COLO829 (cell line): ENCODE measurements at regions not wholly inside any gene's neighbourhood (a gene's known extent, or its start where the extent isn't known, plus 50 kb on each side); places are given as distances from the start of the nearest gene placed in this dataset.
"Not testable (repeated sequence)": the region's sequence is repeated elsewhere in the genome, so short reads cannot be mapped to it uniquely, and the experiment has no call there.

Experiments
- DNase-seq: peaks from one replicate; pipeline ENCODE4 v3.0.0; 2012; ENCODE audit warnings: low spot score

GRCh38 chr7:79778786-79779770, 325.6 kb upstream of the MAGI2 start:
- DNase-seq, result no peak

- no peak for DNase-seq
Measured at GRCh38 chr7:79775911-79776310, 322.4 kb upstream of the MAGI2 start.

- DNase-seq, result no peak
Measured at GRCh38 chr7:79774150-79774549, 320.7 kb upstream of the MAGI2 start.

GRCh38 chr7:79770970-79771369, 317.5 kb upstream of the MAGI2 start:
- no peak for DNase-seq

- peak; percentile 45 for DNase-seq
Measured at GRCh38 chr7:79770063-79770462, 316.6 kb upstream of the MAGI2 start.

- not testable (repeated sequence) for DNase-seq
Measured at GRCh38 chr7:79767876-79768560, 314.6 kb upstream of the MAGI2 start.

- DNase-seq, result not testable (repeated sequence)
Measured at GRCh38 chr7:79767192-79767591, 313.7 kb upstream of the MAGI2 start.

GRCh38 chr7:79761876-79762429, 308.5 kb upstream of the MAGI2 start:
- DNase-seq, result no peak

- DNase-seq, result not testable (repeated sequence)
Measured at GRCh38 chr7:79750941-79751340, 297.5 kb upstream of the MAGI2 start.

- no peak for DNase-seq
Measured at GRCh38 chr7:79749856-79750255, 296.4 kb upstream of the MAGI2 start.

GRCh38 chr7:79741684-79742083, 288.2 kb upstream of the MAGI2 start:
- DNase-seq, result no peak

GRCh38 chr7:79740076-79740475, 286.6 kb upstream of the MAGI2 start:
- DNase-seq, result no peak

GRCh38 chr7:79739036-79739709, 285.7 kb upstream of the MAGI2 start:
- not testable (repeated sequence) for DNase-seq

GRCh38 chr7:79736418-79736817, 283.0 kb upstream of the MAGI2 start:
- no peak for DNase-seq

GRCh38 chr7:79735012-79735411, 281.5 kb upstream of the MAGI2 start:
- no peak for DNase-seq

GRCh38 chr7:79734181-79734580, 280.7 kb upstream of the MAGI2 start:
- DNase-seq, result peak; percentile 15

- DNase-seq, result no peak
Measured at GRCh38 chr7:79732535-79732934, 279.1 kb upstream of the MAGI2 start.

- DNase-seq, result no peak
Measured at GRCh38 chr7:79730971-79731370, 277.5 kb upstream of the MAGI2 start.

- no peak for DNase-seq
Measured at GRCh38 chr7:79723833-79724618, 270.6 kb upstream of the MAGI2 start.

- DNase-seq, result no peak
Measured at GRCh38 chr7:79722217-79722616, 268.8 kb upstream of the MAGI2 start.

GRCh38 chr7:79719216-79719615, 265.7 kb upstream of the MAGI2 start:
- no peak for DNase-seq
